ENCODE measurements at regions not wholly inside any gene's neighbourhood (a gene's known extent, or its start where the extent isn't known, plus 50 kb on each side); places are given as distances from the start of the nearest gene placed in this dataset.

DNA sequence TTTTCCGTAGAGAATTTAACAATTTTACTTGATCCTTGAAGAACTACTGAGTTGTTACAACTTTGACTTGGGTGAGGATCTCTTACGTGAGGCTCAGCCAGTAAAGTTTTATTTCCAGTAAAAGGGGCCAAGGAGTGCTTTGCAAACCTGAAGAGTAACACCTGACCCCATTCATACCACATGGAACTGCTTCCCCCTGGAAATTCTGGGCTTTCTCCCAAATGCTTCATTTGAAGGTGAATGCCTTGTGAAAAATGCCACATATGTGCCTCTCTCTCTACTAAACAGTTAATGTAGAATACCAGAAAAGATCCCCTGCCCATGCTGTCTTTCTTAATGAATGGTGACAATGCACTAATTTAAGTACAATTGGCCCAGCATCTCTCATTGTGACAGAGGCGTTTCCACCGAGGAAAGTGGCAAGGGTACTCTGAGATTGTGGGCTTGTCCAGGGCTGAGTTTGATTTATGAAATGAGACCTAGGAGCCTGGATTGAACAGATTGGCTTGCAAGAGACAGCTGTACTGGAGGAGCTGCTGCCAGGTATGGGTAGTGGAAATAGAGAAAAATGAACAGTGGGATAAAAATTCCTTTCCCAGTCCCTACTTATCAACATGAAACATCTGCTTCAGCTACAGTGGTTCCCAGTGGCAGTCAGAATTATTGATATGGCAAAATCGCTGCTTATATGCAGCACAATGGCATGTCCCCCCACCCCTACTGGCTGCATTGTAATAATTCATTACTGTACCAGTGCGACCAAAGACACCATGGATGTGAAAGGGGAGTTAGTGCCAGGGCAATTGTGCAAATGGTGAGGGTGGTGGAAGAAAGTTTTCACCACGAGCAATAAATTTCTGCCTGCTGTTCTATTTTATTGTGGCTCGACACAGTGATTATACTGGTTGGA, 843.7 kb upstream of the WWC1 start:
- no peaks in the 10 kb centered on the region for H3K4me1 Mint-ChIP-seq
- no peaks in the 10 kb centered on the region for H3K27me3 Mint-ChIP-seq
- H3K36me3 Mint-ChIP-seq = no peaks in the 10 kb centered on the region
- peaks cover 3% of the 10 kb centered on the region for H3K9me3 Mint-ChIP-seq
- H3K27ac Mint-ChIP-seq = no peak overlapping the region
- no peak overlapping the region for H3K4me3 Mint-ChIP-seq
- no peak for ATAC-seq

DNA sequence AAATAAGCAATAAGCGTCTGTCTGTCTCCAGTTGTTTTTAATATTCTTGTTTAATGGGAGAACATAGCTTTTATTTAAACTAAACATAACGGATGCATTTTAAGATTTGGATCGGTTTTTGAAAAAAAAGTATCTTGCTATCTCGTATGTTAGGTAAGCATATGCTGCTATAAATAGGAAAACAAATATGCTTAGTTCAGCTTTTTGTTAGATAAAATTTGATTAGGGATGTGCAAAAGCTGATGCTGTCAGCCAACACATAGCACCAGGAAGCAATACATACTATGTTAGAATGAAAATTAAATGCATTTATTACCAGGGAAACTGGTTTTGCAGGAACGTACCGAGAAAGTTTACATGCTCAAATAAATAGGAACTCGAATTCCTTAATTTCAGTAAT, 843.1 kb upstream of the WWC1 start:
- Mint-ChIP-seq H3K36me3 (no peaks in the 10 kb centered on the region), H3K9me3 (peaks cover 3% of the 10 kb centered on the region), H3K4me1 (no peaks in the 10 kb centered on the region), H3K4me3 (no peak overlapping the region), H3K27ac (no peak overlapping the region), H3K27me3 (no peaks in the 10 kb centered on the region)
- no peak for ATAC-seq

DNA sequence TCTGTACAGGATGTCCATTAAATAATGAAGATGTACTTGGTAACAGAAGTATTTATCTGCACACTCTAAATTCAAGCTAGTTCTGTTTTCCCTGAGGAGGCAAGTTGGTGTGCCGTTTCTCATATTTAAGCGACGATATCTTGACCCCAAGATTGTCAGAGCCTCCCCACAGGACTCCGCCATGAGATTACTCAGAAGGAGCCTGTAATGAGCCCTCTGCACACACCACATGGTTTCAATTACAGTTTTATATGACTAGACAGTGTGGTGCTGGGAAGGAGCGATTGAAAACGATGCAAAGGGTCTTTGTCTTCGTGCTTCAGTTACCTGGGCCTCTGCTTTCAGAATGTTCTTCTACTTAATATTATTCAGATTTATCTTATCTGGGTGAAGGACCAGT, 840.4 kb upstream of the WWC1 start:
- H3K27me3 Mint-ChIP-seq = no peaks in the 10 kb centered on the region
- no peak overlapping the region for H3K27ac Mint-ChIP-seq
- H3K36me3 Mint-ChIP-seq = no peaks in the 10 kb centered on the region
- no peak overlapping the region for H3K4me3 Mint-ChIP-seq
- peaks cover 8% of the 10 kb centered on the region for H3K9me3 Mint-ChIP-seq
- no peak for ATAC-seq
- H3K4me1 Mint-ChIP-seq = no peaks in the 10 kb centered on the region

DNA sequence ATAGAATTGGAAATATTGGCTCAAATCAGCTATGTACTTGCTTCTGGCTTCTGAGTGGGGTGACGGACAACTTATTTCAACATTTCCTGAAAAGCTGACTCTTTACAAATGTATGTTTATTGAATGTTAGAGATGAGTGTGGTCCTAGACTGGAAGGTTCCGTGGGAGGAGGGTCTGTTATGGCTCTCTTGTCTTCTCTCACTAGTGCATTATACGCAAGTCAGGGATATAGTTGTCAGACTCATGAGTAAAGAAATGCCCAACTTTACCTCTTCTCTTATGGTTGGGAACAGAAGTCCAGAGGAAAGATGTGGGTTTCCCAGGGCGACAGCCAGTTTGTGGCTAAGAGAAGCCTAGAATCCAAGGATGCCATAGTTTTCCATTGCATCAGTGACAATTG, 839.3 kb upstream of the WWC1 start:
- ATAC-seq = no peak
- no peaks in the 10 kb centered on the region for H3K36me3 Mint-ChIP-seq
- H3K27me3 Mint-ChIP-seq = no peaks in the 10 kb centered on the region
- no peaks in the 10 kb centered on the region for H3K4me1 Mint-ChIP-seq
- no peak overlapping the region for H3K4me3 Mint-ChIP-seq
- peaks cover 8% of the 10 kb centered on the region for H3K9me3 Mint-ChIP-seq
- no peak overlapping the region for H3K27ac Mint-ChIP-seq

DNA sequence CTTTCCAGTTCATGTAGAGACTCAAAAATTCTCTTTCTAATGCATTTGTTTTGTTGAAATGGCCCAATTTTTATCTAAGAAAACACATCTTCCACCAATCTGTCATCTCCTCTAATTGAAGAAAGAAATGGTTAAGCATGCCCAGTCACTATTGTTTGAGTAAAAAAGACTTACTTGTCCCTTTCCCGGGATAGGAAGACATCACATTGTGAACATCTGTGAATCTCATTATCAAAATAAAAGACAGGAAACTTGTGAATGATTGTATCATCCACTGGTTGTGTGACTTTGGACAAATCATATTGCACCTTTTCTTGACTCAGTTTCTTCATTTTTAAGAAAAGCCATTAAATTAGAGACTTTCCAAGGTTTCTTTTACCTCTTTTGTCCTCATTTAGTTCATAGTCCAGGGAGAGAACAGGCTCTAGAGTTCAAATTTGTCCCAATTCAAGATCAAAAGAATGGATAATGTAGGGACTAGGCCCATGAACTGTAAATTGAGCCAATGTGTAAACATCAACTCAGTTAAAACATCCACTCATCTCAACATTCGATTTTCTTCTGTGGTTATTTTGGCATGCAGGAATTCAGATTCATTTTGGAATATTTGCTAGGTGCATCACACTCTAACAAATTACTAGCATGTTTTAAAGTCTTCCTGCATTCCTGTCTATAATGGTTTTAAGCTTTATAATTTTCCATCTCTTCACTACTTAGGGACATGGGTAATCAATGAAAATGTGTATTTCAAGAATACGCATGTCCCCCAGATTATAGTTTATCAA, 838.0 kb upstream of the WWC1 start:
- Mint-ChIP-seq H3K27me3 (no peaks in the 10 kb centered on the region), H3K9me3 (peaks cover 8% of the 10 kb centered on the region), H3K4me1 (no peaks in the 10 kb centered on the region), H3K4me3 (no peak overlapping the region), H3K27ac (no peak overlapping the region), H3K36me3 (no peaks in the 10 kb centered on the region)
- ATAC-seq = no peak

DNA sequence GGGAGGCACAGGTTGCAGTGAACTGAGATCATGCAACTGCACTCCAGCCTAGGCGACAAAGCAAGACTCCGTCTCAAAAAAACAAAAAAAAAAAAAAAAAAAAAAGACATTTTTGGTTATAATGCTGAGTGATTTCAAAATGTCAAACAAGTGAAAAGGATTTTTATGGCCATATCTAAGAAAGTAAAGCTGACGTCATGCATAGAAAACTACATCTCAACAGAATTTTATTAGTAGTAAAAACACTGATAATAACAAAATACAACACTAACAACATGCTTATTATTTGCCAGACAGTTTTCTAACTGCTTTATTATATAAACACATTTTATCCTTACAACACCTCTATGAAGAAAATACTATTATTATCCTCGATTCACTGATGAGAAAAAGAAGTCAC, 833.0 kb upstream of the WWC1 start:
- no peak overlapping the region for H3K4me3 Mint-ChIP-seq
- peaks cover 5% of the 10 kb centered on the region for H3K9me3 Mint-ChIP-seq
- H3K27me3 Mint-ChIP-seq = no peaks in the 10 kb centered on the region
- H3K36me3 Mint-ChIP-seq = no peaks in the 10 kb centered on the region
- no peaks in the 10 kb centered on the region for H3K4me1 Mint-ChIP-seq
- H3K27ac Mint-ChIP-seq = no peak overlapping the region
- ATAC-seq = no peak

DNA sequence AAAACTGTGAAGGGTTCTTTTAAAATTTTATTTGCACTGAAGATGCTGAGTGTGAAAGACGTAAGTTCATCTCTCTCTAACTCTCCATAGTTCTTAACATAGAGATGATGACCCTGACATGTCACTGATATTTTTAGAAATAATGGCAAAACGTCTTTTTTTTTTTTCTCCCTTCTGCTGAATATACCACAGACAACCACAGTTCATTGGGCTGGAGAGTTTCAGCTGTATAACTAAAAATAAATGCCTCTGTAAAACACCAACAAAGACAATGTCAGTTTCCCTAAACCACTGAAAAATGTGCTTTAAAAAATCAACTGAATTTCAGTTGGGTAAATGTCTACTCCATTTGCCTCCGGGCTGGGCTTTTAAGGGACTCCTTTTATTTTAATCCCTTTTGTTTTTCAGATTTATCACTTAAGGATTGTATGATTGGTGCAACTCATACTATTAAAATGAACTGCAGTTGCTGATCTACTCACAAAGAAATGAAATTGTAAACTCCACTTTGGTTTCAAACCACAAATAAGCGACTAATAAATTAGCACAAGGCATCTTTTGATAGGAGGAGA, 830.9 kb upstream of the WWC1 start:
- no peaks in the 10 kb centered on the region for H3K9me3 Mint-ChIP-seq
- H3K27me3 Mint-ChIP-seq = no peaks in the 10 kb centered on the region
- H3K36me3 Mint-ChIP-seq = no peaks in the 10 kb centered on the region
- H3K4me1 Mint-ChIP-seq = no peaks in the 10 kb centered on the region
- H3K27ac Mint-ChIP-seq = no peak overlapping the region
- H3K4me3 Mint-ChIP-seq = no peak overlapping the region
- no peak for ATAC-seq

DNA sequence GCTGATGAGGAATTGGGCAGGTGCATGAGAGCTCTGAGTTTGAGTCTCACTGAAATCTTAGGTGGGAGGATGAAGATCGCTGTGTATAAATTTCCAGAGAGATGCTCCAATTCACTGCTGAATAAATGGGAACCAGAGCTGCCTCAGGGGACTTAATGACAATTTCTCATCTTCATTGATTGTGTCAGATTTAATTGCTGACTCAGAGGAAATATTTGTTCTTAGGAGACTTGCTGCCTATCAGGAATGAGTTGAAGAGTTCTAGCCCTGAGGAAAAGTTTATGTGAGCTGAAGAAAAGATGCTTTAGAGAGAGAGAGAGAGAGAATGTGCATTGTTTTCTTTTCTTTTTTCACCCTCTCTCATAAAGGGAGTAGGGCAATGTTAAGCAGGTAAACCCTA, 827.5 kb upstream of the WWC1 start:
- Mint-ChIP-seq H3K27ac (no peak overlapping the region), H3K27me3 (no peaks in the 10 kb centered on the region), H3K4me3 (no peak overlapping the region), H3K9me3 (peaks cover 4% of the 10 kb centered on the region), H3K36me3 (no peaks in the 10 kb centered on the region), H3K4me1 (no peaks in the 10 kb centered on the region)
- no peak for ATAC-seq

DNA sequence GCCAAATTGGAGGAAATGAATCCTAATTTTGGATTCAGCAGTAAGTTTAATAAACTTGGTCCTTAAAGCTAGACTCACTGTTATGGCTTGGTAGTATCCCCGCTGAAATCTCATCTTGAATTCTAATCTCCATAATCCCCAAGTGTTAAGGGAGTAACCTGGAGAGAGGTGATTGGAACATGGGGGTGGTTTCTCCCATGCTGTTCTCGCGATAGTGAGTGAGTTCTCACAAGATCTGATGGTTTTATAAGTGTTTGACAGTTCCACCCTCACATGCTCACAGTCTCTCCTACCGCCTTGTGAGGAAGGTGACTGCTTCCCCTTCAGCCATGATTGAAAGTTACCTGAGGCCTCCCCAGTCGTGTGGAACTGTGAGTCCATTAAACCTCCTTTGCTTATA, 824.5 kb upstream of the WWC1 start:
- Mint-ChIP-seq H3K36me3 (no peaks in the 10 kb centered on the region), H3K27me3 (no peaks in the 10 kb centered on the region), H3K4me3 (no peak overlapping the region), H3K9me3 (peaks cover 4% of the 10 kb centered on the region), H3K4me1 (no peaks in the 10 kb centered on the region), H3K27ac (no peak overlapping the region)
- ATAC-seq = no peak

DNA sequence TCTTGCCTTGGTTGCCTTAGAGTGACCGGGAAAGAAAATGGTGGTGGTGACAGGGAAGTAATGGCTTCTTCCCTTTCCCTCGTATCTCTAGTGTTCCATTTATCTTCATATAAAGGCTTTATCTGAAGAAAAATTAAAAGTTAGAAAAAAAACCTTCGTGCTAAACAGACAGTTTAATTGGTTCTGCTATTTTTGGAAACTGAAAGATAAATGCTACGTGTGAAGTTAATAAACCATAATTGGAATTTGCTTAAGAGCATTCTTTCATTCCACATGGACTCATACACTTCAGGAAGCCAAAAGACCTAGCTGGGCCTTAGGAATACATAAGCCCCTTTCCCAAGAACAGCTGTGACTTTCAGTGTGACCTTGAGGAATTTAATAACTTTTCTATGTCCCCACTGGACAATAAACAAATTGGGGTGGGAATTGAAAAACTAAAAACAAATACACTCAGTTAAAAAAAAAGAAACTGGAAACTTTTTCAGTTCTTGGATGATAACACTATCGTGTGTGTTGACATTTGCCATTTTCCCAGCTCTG, 818.8 kb upstream of the WWC1 start:
- Mint-ChIP-seq H3K27me3 (no peaks in the 10 kb centered on the region), H3K4me3 (no peak overlapping the region), H3K27ac (no peak overlapping the region), H3K36me3 (no peaks in the 10 kb centered on the region), H3K9me3 (no peaks in the 10 kb centered on the region), H3K4me1 (no peaks in the 10 kb centered on the region)
- ATAC-seq = no peak

DNA sequence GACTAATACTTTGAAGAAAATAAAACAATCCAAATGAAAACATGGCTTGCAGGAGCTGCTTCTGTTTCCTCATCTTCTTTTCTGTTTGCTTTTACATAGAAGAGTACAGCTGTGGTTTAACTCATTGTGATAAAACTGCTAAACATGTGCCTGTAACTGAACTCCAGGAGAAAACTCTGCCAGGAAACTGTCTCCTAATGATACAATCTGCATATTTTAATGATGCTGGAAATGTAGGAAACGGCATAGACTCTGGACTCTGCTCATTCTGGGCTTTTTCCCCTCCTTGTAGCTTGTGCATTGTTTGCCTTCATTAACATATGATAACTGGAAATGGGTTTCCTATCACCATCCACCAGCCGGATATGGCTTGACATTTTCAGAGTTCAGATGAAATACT, 813.3 kb upstream of the WWC1 start:
- ATAC-seq = no peak
- Mint-ChIP-seq H3K36me3 (no peaks in the 10 kb centered on the region), H3K27ac (no peak overlapping the region), H3K27me3 (no peaks in the 10 kb centered on the region), H3K4me3 (no peak overlapping the region), H3K4me1 (no peaks in the 10 kb centered on the region), H3K9me3 (peaks cover 2% of the 10 kb centered on the region)

DNA sequence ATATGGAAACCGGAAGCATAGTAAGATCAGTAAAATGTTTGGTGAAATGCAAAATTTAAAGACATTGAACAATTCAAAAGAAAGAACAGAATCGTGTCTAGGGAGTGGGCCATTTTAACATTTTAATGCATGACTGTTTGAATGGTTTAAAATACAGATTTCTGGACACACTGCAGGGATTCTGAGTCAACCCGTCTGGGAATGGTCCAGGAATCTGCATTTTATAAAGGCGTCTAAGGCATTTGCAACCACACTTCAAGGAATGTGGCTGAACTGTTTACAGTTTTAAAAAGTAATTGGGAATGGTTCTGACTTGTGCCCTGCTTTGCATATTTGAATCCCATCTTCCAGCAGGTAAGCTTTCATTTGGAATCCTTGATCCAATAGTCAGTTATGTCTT, 811.7 kb upstream of the WWC1 start:
- Mint-ChIP-seq H3K36me3 (no peaks in the 10 kb centered on the region), H3K9me3 (peaks cover 2% of the 10 kb centered on the region), H3K4me1 (no peaks in the 10 kb centered on the region), H3K4me3 (no peak overlapping the region), H3K27ac (no peak overlapping the region), H3K27me3 (no peaks in the 10 kb centered on the region)
- no peak for ATAC-seq

DNA sequence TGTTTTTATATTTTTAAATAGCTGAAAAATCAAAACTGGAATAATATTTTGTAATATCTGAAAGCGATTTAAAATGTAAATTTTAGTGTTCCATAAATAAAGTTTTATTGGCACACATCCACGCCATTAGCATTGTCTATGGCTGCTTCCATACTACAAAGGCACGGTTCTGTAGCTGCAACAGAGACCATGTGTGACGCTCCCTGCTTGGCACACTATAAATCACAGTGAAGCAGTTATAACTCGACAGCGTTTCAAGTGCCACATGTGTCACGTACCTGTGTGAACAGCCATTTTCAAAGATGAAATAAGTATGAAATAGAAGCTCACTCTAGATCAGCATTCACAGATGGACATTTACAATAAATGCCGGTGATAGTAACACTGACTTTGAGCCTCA, 810.1 kb upstream of the WWC1 start:
- H3K27ac Mint-ChIP-seq = no peak overlapping the region

DNA sequence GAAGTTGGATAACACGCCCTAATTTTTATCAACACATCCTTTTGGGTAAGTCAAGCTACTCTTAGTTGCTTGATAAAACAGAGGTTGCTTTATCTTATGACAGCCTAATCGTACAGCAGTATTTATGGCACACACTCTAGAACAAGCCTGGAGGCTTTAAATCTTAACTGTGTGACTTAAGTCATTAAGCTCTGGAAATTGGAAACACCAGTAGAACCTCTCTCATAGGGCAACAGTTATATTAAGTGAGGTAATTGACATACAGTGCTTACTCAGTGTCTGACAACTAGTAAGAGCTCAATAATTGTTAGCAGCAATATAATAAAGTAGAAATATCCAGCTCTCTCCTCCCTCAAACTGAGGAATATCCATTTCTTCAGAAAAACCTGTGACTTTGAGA, 808.9 kb upstream of the WWC1 start:
- Mint-ChIP-seq H3K4me3 (no peak overlapping the region), H3K27ac (no peak overlapping the region), H3K27me3 (no peaks in the 10 kb centered on the region), H3K9me3 (peaks cover 5% of the 10 kb centered on the region), H3K36me3 (no peaks in the 10 kb centered on the region), H3K4me1 (no peaks in the 10 kb centered on the region)
- ATAC-seq = no peak

More for the DNA sequence above, 810.1 kb upstream of the WWC1 start:
- Mint-ChIP-seq H3K4me1 (no peaks in the 10 kb centered on the region), H3K27me3 (no peaks in the 10 kb centered on the region), H3K4me3 (no peak overlapping the region), H3K9me3 (peaks cover 2% of the 10 kb centered on the region), H3K36me3 (no peaks in the 10 kb centered on the region)
- ATAC-seq = no peak

DNA sequence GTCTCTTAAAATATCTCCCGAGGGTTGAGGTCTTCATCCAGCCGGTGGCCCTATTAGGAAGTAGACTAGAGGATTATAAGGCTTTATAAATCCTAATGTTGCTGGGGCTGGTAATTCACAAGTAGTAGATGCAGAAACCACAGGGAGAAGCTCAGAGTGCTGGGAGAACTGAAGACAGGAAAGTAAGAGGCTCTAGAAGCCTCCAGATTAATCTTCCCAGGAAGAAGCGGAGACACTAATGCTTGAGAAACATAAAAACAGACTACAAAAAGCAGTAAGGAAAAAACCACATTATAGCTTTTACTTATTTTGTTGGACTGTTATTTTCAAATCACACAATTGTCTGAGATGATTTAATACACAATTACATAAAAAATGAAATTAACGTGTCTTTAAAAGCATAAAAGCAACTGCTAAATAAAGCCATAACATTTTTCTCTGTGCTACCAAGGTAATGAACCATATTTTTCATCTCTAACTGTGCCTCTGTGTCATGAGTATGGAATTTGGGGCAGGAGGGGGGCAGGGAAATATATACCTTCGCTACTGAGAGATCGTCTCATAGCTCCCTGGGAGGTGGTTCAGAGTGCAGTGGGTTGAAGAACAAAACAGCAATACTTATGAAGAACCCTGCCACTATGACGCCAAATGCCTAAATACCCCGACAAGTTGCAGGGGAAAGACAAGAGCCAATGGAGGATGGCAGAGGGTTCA, 806.2 kb upstream of the WWC1 start:
- no peak overlapping the region for H3K4me3 Mint-ChIP-seq
- peaks cover 9% of the 10 kb centered on the region for H3K9me3 Mint-ChIP-seq
- no peak for ATAC-seq
- no peaks in the 10 kb centered on the region for H3K36me3 Mint-ChIP-seq
- H3K4me1 Mint-ChIP-seq = no peaks in the 10 kb centered on the region
- H3K27ac Mint-ChIP-seq = no peak overlapping the region
- no peaks in the 10 kb centered on the region for H3K27me3 Mint-ChIP-seq
